Suprapubic skin (tissue), 3 donors: ENCODE measurements at regions not wholly inside any gene's neighbourhood (a gene's known extent, or its start where the extent isn't known, plus 50 kb on each side); places are given as distances from the start of the nearest gene placed in this dataset.

ENCODE experiments used
- POLR2A ChIP-seq, 2 donors: fragments of 450-650 bp; IDR thresholded peaks; one replicate each; pipeline ENCODE4 v1.6.1; 2017; ENCODE audit warnings: antibody characterized with exemption in 2 of 2, mild to moderate bottlenecking in 2 of 2, moderate library complexity in 2 of 2
- TF ChIP-seq, protein P1 (sequence below), 2 donors: fragments of 200-600 bp in 1 of 2; fragments of 450-650 bp in 1 of 2; sonication (generic) in 1 of 2; IDR thresholded peaks; one replicate each; pipeline ENCODE4 v1.5.1; 2016 to 2019; ENCODE audit warnings: antibody characterized with exemption in 2 of 2, mild to moderate bottlenecking in 1 of 2, moderate library complexity in 1 of 2

DNA sequence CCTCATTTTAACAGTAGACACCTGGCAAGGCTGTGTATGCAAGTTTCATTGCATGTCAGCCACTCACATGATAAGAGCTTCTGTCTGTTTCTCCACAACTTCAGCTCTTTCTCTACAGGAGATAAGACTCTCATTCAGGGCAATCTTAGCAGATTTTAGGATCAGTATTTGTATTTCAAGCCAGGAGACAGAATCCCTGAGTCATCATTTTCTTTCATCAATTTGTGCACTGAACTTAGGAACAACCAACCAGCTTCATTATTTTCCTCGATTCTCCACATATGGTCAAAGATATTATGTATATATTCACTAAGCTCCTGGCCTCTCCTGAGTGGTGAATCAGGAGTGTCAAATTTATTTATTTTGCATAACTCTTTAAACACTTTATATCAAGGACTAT is 181.8 kb upstream of the CCNH start:
- TF ChIP-seq, protein P1, sequence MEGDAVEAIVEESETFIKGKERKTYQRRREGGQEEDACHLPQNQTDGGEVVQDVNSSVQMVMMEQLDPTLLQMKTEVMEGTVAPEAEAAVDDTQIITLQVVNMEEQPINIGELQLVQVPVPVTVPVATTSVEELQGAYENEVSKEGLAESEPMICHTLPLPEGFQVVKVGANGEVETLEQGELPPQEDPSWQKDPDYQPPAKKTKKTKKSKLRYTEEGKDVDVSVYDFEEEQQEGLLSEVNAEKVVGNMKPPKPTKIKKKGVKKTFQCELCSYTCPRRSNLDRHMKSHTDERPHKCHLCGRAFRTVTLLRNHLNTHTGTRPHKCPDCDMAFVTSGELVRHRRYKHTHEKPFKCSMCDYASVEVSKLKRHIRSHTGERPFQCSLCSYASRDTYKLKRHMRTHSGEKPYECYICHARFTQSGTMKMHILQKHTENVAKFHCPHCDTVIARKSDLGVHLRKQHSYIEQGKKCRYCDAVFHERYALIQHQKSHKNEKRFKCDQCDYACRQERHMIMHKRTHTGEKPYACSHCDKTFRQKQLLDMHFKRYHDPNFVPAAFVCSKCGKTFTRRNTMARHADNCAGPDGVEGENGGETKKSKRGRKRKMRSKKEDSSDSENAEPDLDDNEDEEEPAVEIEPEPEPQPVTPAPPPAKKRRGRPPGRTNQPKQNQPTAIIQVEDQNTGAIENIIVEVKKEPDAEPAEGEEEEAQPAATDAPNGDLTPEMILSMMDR (IDR thresholded peaks at IDR 0.05): no peak
- TF ChIP-seq POLR2A (IDR thresholded peaks at IDR 0.05): no peak
